K562 (cell line): ENCODE measurements at regions not wholly inside any gene's neighbourhood (a gene's known extent, or its start where the extent isn't known, plus 50 kb on each side); places are given as distances from the start of the nearest gene placed in this dataset.

Source experiments
- FOXK2 ChIP-seq, 2 experiments: fragments of 450-650 bp; IDR thresholded peaks in 1 of 2; conservative IDR thresholded peaks in 1 of 2; 2 replicates each; pipeline ENCODE4 v1.6.1; 2016; ENCODE audit warnings: low read depth in 2 of 2, mild to moderate bottlenecking in 1 of 2
- GATA2 ChIP-seq: sonication (generic); formaldehyde crosslinking; IDR thresholded peaks from 2 replicates; pipeline ENCODE4 v1.4.0; 2020; ENCODE audit warnings: mild to moderate bottlenecking, missing genetic modification reagents
- KHSRP ChIP-seq: fragments of 450-650 bp; IDR thresholded peaks from 2 replicates; pipeline ENCODE4 v1.6.1; 2017
- NFE2L1 ChIP-seq: fragments of 450-650 bp; IDR thresholded peaks from 2 replicates; pipeline ENCODE4 v1.6.1; 2016; ENCODE audit warnings: missing genetic modification characterization, low read depth, mild to moderate bottlenecking, missing compliant biosample characterization, moderate library complexity, borderline replicate concordance
- POLR2A ChIP-seq: fragments of 450-650 bp; conservative IDR thresholded peaks from 2 replicates; pipeline ENCODE4 v1.6.1; 2016
- RCOR1 ChIP-seq, 2 experiments: IDR thresholded peaks; 2 replicates each; pipeline ENCODE4 v1.6.1; 2012; ENCODE audit warnings: low read depth in 2 of 2, low read length in 2 of 2, borderline replicate concordance in 1 of 2, improper control_type of control experiment in 1 of 2
- ZNF764 ChIP-seq: fragments of 250-450 bp; sonication (Bioruptor Pico); IDR thresholded peaks from 2 replicates; pipeline ENCODE4 v1.4.0; 2020; ENCODE audit warnings: low read depth, mild to moderate bottlenecking, moderate library complexity
- TF ChIP-seq, protein P1 (sequence below): fragments of 250-450 bp; sonication (Bioruptor Pico); IDR thresholded peaks from 2 replicates; pipeline ENCODE4 v1.8.0; 2021; ENCODE audit warnings: moderate library complexity, mild to moderate bottlenecking, inconsistent platforms
- TF ChIP-seq, protein P2 (sequence below): fragments of 150-350 bp; IDR thresholded peaks from 2 replicates; pipeline ENCODE4 v1.6.1; 2014; ENCODE audit warnings: low read depth, mild to moderate bottlenecking, low read length, borderline replicate concordance

DNA sequence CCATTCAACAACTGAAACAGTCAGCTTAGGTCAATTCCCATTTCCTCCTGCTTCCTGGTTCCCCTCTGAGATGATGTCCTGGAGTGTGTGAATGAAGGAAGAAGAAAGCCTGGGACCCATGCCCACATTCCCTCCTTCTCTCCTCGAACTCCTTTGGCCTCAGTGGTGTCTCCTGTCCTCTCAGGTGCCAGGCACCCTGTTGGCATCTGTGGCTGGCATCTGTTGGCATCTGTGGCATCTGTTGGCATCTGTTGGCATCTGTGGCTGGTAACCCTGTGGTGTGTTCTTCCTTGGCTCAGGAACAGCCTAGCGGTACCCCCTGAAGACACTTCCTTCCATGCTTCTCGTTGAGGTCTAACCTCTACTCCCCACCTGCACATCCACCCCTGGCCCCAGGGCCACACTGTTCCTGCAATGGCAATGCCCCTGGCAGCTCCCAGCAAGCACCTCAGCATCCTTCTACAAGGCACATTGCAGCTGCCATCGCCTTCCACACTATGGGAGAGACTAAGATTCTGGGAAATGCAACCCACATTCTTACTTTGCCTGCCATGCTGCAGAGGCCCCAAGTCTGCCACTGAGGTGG, 114.4 kb upstream of the NEBL start (continued):
- TF ChIP-seq, protein P1, sequence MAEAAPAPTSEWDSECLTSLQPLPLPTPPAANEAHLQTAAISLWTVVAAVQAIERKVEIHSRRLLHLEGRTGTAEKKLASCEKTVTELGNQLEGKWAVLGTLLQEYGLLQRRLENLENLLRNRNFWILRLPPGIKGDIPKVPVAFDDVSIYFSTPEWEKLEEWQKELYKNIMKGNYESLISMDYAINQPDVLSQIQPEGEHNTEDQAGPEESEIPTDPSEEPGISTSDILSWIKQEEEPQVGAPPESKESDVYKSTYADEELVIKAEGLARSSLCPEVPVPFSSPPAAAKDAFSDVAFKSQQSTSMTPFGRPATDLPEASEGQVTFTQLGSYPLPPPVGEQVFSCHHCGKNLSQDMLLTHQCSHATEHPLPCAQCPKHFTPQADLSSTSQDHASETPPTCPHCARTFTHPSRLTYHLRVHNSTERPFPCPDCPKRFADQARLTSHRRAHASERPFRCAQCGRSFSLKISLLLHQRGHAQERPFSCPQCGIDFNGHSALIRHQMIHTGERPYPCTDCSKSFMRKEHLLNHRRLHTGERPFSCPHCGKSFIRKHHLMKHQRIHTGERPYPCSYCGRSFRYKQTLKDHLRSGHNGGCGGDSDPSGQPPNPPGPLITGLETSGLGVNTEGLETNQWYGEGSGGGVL: no peak
- TF ChIP-seq, protein P2, sequence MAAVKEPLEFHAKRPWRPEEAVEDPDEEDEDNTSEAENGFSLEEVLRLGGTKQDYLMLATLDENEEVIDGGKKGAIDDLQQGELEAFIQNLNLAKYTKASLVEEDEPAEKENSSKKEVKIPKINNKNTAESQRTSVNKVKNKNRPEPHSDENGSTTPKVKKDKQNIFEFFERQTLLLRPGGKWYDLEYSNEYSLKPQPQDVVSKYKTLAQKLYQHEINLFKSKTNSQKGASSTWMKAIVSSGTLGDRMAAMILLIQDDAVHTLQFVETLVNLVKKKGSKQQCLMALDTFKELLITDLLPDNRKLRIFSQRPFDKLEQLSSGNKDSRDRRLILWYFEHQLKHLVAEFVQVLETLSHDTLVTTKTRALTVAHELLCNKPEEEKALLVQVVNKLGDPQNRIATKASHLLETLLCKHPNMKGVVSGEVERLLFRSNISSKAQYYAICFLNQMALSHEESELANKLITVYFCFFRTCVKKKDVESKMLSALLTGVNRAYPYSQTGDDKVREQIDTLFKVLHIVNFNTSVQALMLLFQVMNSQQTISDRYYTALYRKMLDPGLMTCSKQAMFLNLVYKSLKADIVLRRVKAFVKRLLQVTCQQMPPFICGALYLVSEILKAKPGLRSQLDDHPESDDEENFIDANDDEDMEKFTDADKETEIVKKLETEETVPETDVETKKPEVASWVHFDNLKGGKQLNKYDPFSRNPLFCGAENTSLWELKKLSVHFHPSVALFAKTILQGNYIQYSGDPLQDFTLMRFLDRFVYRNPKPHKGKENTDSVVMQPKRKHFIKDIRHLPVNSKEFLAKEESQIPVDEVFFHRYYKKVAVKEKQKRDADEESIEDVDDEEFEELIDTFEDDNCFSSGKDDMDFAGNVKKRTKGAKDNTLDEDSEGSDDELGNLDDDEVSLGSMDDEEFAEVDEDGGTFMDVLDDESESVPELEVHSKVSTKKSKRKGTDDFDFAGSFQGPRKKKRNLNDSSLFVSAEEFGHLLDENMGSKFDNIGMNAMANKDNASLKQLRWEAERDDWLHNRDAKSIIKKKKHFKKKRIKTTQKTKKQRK: no peak
- TF ChIP-seq NFE2L1 (tag): no peak
- TF ChIP-seq RCOR1 (IDR thresholded peaks at IDR 0.05; ENCODE audit: borderline replicate concordance in 1 of 2, low read depth in 2 of 2, low read length in 2 of 2): no peak
- TF ChIP-seq FOXK2 (conservative IDR thresholded peaks at IDR 0.05 in 1 of 2, IDR thresholded peaks at IDR 0.05 in 1 of 2; ENCODE audit: low read depth in 2 of 2): no peak
- no peak for TF ChIP-seq KHSRP
- TF ChIP-seq POLR2A: no peak
- no peak for TF ChIP-seq ZNF764 (CRISPR knock-in tag)
- no peak for TF ChIP-seq GATA2 (CRISPR knock-in tag)
